ENCODE measurements at regions not wholly inside any gene's neighbourhood (a gene's known extent, or its start where the extent isn't known, plus 50 kb on each side); places are given as distances from the start of the nearest gene placed in this dataset.

DNA sequence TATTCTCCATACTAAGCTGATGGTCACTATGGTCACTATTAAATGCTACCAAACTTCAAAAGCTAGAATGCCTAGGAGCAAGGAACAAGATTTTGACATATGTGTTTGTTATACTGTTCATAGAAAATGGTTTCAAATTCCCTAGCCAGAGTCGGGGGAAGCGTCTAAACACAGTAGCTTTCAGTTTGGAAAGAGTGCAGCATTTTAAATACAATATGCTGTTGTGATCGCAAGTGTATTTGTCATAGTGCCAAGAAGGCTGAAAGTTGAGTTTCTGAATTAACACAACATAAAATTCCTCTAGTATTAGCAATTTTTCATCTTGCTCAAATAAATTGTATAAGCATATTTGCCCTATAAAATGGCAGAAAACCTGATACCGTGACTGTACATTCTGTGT lies 280.4 kb downstream of the ZNF608 start:
- no peak overlapping the region for H3K4me2 ChIP-seq (ENCODE audit: low read depth, low read length)
- in situ Hi-C loops (cut with HindIII; ENCODE audit: extremely low pct_ligation_motif_present, low pct_unique_long_range_greater_than_20kb): no loop called here
- WGBS (ENCODE audit: low lambda C conversion rate): 62% methylated on average over 4 of the region's 4 CpGs
- BruUV-seq (replicated peaks): no TSS peak
- H4K20me1 ChIP-seq (ENCODE audit: insufficient read depth, low read length): no peaks in the 10 kb centered on the region
- DNase-seq (ENCODE audit: low spot score) (no peak), ATAC-seq (no peak), FAIRE-seq (no peak)
- ChIA-PET CTCF (ENCODE audit: low intra/inter-chr PET ratio, low total read pairs) (no interaction called here), POLR2A (no interaction called here)
- H2AFZ ChIP-seq (ENCODE audit: low read length): no peak overlapping the region
- H3K4me1 ChIP-seq (ENCODE audit: insufficient read depth, low read length): no peaks in the 10 kb centered on the region
- H3K9me3 ChIP-seq (ENCODE audit: low read length): no peaks in the 10 kb centered on the region
- intact Hi-C loops (cut with micrococcal nuclease; ENCODE audit: unreplicated experiment): no loop called here
- no peaks in the 10 kb centered on the region for H3K36me3 ChIP-seq (replicated peaks in 1 of 2; ENCODE audit: control insufficient read depth in 1 of 2, insufficient read depth in 2 of 2, low read length in 2 of 2)
- 0 out of 5 replicates have a peak, but pooled peaks cover 0 to 2% of the 10 kb centered on the region in 2 experiments for H3K27me3 ChIP-seq (ENCODE audit: control insufficient read depth in 1 of 2, insufficient read depth in 2 of 2, low read length in 2 of 2)
- H3K9ac ChIP-seq (ENCODE audit: insufficient read depth, low read depth, low read length): no peak overlapping the region
- H3K79me2 ChIP-seq (ENCODE audit: insufficient read depth, low read length): no peaks in the 10 kb centered on the region
- TF ChIP-seq NR1H2 (CRISPR knock-in tag; IDR thresholded peaks at IDR 0.05; ENCODE audit: borderline replicate concordance, low read depth): no peak
- TF ChIP-seq HNF4A (CRISPR knock-in tag; IDR thresholded peaks at IDR 0.05): no peak
- no peak for TF ChIP-seq ZNF660 (CRISPR knock-in tag; IDR thresholded peaks at IDR 0.05; ENCODE audit: borderline replicate concordance, low read depth)
- TF ChIP-seq, protein P1, sequence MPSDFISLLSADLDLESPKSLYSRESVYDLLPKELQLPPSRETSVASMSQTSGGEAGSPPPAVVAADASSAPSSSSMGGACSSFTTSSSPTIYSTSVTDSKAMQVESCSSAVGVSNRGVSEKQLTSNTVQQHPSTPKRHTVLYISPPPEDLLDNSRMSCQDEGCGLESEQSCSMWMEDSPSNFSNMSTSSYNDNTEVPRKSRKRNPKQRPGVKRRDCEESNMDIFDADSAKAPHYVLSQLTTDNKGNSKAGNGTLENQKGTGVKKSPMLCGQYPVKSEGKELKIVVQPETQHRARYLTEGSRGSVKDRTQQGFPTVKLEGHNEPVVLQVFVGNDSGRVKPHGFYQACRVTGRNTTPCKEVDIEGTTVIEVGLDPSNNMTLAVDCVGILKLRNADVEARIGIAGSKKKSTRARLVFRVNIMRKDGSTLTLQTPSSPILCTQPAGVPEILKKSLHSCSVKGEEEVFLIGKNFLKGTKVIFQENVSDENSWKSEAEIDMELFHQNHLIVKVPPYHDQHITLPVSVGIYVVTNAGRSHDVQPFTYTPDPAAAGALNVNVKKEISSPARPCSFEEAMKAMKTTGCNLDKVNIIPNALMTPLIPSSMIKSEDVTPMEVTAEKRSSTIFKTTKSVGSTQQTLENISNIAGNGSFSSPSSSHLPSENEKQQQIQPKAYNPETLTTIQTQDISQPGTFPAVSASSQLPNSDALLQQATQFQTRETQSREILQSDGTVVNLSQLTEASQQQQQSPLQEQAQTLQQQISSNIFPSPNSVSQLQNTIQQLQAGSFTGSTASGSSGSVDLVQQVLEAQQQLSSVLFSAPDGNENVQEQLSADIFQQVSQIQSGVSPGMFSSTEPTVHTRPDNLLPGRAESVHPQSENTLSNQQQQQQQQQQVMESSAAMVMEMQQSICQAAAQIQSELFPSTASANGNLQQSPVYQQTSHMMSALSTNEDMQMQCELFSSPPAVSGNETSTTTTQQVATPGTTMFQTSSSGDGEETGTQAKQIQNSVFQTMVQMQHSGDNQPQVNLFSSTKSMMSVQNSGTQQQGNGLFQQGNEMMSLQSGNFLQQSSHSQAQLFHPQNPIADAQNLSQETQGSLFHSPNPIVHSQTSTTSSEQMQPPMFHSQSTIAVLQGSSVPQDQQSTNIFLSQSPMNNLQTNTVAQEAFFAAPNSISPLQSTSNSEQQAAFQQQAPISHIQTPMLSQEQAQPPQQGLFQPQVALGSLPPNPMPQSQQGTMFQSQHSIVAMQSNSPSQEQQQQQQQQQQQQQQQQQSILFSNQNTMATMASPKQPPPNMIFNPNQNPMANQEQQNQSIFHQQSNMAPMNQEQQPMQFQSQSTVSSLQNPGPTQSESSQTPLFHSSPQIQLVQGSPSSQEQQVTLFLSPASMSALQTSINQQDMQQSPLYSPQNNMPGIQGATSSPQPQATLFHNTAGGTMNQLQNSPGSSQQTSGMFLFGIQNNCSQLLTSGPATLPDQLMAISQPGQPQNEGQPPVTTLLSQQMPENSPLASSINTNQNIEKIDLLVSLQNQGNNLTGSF (CRISPR knock-in tag; IDR thresholded peaks at IDR 0.05): no peak
- TF ChIP-seq ZFP41 (CRISPR knock-in tag; IDR thresholded peaks at IDR 0.05; ENCODE audit: borderline replicate concordance): no peak
- no peak for TF ChIP-seq ZNF20 (CRISPR knock-in tag; IDR thresholded peaks at IDR 0.05)
- TF ChIP-seq ZNF816 (CRISPR knock-in tag; IDR thresholded peaks at IDR 0.05; ENCODE audit: borderline replicate concordance): no peak
- no peak overlapping the region for H3K4me3 ChIP-seq (replicated peaks in 1 of 3; ENCODE audit: insufficient read depth in 1 of 3, low read depth in 2 of 3, low read length in 3 of 3)
- H3K27ac ChIP-seq (ENCODE audit: extremely low read length, insufficient read depth, low read length): no peak overlapping the region
